H1 (cell line): ENCODE measurements at regions not wholly inside any gene's neighbourhood (a gene's known extent, or its start where the extent isn't known, plus 50 kb on each side); places are given as distances from the start of the nearest gene placed in this dataset.

Experiments
- CTBP2 ChIP-seq: IDR thresholded peaks from 2 replicates; pipeline ENCODE4 v1.7.0; 2011; ENCODE audit warnings: borderline replicate concordance, mild to moderate bottlenecking, moderate library complexity, mixed read lengths, low read length; ENCODE audit not compliant: insufficient read depth, insufficient read length
- CTCF ChIP-seq, 3 experiments: IDR thresholded peaks; 1 replicate in 2 of 3; 2 replicates in 1 of 3; pipeline versions ENCODE4 v1.5.1 to v1.6.1; 2011; ENCODE audit warnings: low read length in 3 of 3, mild to moderate bottlenecking in 3 of 3, inconsistent platforms in 2 of 3, low read depth in 1 of 3, moderate library complexity in 1 of 3; ENCODE audit not compliant: insufficient read depth in 1 of 3; ENCODE audit errors: control extremely low read depth in 1 of 3
- EP300 ChIP-seq, 2 experiments: IDR thresholded peaks; 1 replicate in 1 of 2; 2 replicates in 1 of 2; pipeline ENCODE4 v1.6.1; 2011 to 2012; ENCODE audit warnings: low read depth in 2 of 2, low read length in 2 of 2, mild to moderate bottlenecking in 2 of 2, borderline replicate concordance in 1 of 2, inconsistent platforms in 1 of 2, moderate library complexity in 1 of 2
- MAX ChIP-seq: IDR thresholded peaks from 2 replicates; pipeline ENCODE4 v1.6.1; 2012; ENCODE audit warnings: inconsistent platforms

GRCh38 chr1:5713101-5714010, 278.9 kb downstream of the NPHP4 start:
- TF ChIP-seq CTCF (IDR thresholded peaks at IDR 0.05; ENCODE audit: control extremely low read depth in 1 of 3, insufficient read depth in 1 of 3, low read depth in 1 of 3, low read length in 3 of 3) = no peak
- no peak for TF ChIP-seq CTBP2
- TF ChIP-seq MAX = no peak
- no peak for TF ChIP-seq EP300 (IDR thresholded peaks at IDR 0.05; ENCODE audit: borderline replicate concordance in 1 of 2, low read depth in 2 of 2, low read length in 2 of 2)
